Activated T-helper 17 cell treated with anti-CD3 and anti-CD28 coated beads, Interleukin-2, amount 50 U/mL, for 72 hours (primary cell): ENCODE measurements at regions not wholly inside any gene's neighbourhood (a gene's known extent, or its start where the extent isn't known, plus 50 kb on each side); places are given as distances from the start of the nearest gene placed in this dataset.
"Not testable (repeated sequence)": the region's sequence is repeated elsewhere in the genome, so short reads cannot be mapped to it uniquely, and the experiment has no call there.

ENCODE experiments used
- ATAC-seq: fragments of 150-1000 bp; cut with Tn5 transposase; replicated peaks from 2 replicates; pipeline ENCODE4 v1.10.0; 2021; ENCODE audit warnings: mild to moderate bottlenecking, moderate library complexity
- H3K27ac Mint-ChIP-seq: one replicate; pipeline ENCODE4 v1.8.0; 2022; ENCODE audit warnings: mixed read lengths
- H3K27me3 Mint-ChIP-seq: one replicate; pipeline ENCODE4 v1.8.0; 2022; ENCODE audit warnings: mixed read lengths
- H3K36me3 Mint-ChIP-seq: one replicate; pipeline ENCODE4 v1.8.0; 2022; ENCODE audit warnings: low read depth, mild to moderate bottlenecking, mixed read lengths
- H3K4me1 Mint-ChIP-seq: one replicate; pipeline ENCODE4 v1.8.0; 2022; ENCODE audit warnings: mixed read lengths
- H3K4me3 Mint-ChIP-seq: one replicate; pipeline ENCODE4 v1.8.0; 2022; ENCODE audit warnings: mild to moderate bottlenecking, mixed read lengths
- H3K9me3 Mint-ChIP-seq: one replicate; pipeline ENCODE4 v1.8.0; 2022; ENCODE audit warnings: mixed read lengths

GRCh38 chr5:105868038-105868780 lies 1802.5 kb downstream of the EFNA5 start:
- no peak for ATAC-seq

GRCh38 chr5:105865834-105866233 lies 1804.9 kb downstream of the EFNA5 start:
- no peak for ATAC-seq
- H3K4me1 Mint-ChIP-seq, result no peaks in the 10 kb centered on the region
- peaks cover 5% of the 10 kb centered on the region for H3K9me3 Mint-ChIP-seq
- no peaks in the 10 kb centered on the region for H3K36me3 Mint-ChIP-seq
- H3K4me3 Mint-ChIP-seq, result no peak overlapping the region
- no peaks in the 10 kb centered on the region for H3K27me3 Mint-ChIP-seq
- H3K27ac Mint-ChIP-seq, result no peak overlapping the region

More at GRCh38 chr5:105868038-105868780, 1802.5 kb downstream of the EFNA5 start:
- Mint-ChIP-seq H3K4me3 (no peak overlapping the region), H3K36me3 (no peaks in the 10 kb centered on the region), H3K27me3 (no peaks in the 10 kb centered on the region), H3K9me3 (peaks cover 15% of the 10 kb centered on the region), H3K4me1 (no peaks in the 10 kb centered on the region), H3K27ac (no peak overlapping the region)

- not testable (repeated sequence) for ATAC-seq, H3K36me3 Mint-ChIP-seq, H3K27me3 Mint-ChIP-seq, H3K4me3 Mint-ChIP-seq, H3K4me1 Mint-ChIP-seq, H3K27ac Mint-ChIP-seq
- peaks cover 17% of the 10 kb centered on the region for H3K9me3 Mint-ChIP-seq
Observed at GRCh38 chr5:105859350-105859749, 1811.4 kb downstream of the EFNA5 start.

- Mint-ChIP-seq H3K36me3 (no peaks in the 10 kb centered on the region), H3K9me3 (peaks cover 8% of the 10 kb centered on the region), H3K27me3 (no peaks in the 10 kb centered on the region), H3K27ac (no peak overlapping the region), H3K4me3 (no peak overlapping the region), H3K4me1 (no peaks in the 10 kb centered on the region)
- no peak for ATAC-seq
Observed at GRCh38 chr5:105849701-105850100, 1821.0 kb downstream of the EFNA5 start.

- no peaks in the 10 kb centered on the region for H3K36me3 Mint-ChIP-seq
- ATAC-seq, result no peak
- no peaks in the 10 kb centered on the region for H3K4me1 Mint-ChIP-seq
- H3K9me3 Mint-ChIP-seq, result peaks cover 25% of the 10 kb centered on the region
- H3K27ac Mint-ChIP-seq, result no peak overlapping the region
- no peaks in the 10 kb centered on the region for H3K27me3 Mint-ChIP-seq
- H3K4me3 Mint-ChIP-seq, result no peak overlapping the region
Observed at GRCh38 chr5:105840800-105841199, 1829.9 kb downstream of the EFNA5 start.

- H3K27ac Mint-ChIP-seq, result no peak overlapping the region
- no peak overlapping the region for H3K4me3 Mint-ChIP-seq
- H3K27me3 Mint-ChIP-seq, result no peaks in the 10 kb centered on the region
- peaks cover 18% of the 10 kb centered on the region for H3K9me3 Mint-ChIP-seq
- no peaks in the 10 kb centered on the region for H3K4me1 Mint-ChIP-seq
- no peaks in the 10 kb centered on the region for H3K36me3 Mint-ChIP-seq
- no peak for ATAC-seq
Observed at GRCh38 chr5:105836887-105837286, 1833.8 kb downstream of the EFNA5 start.

- peaks cover 15% of the 10 kb centered on the region for H3K9me3 Mint-ChIP-seq
- no peaks in the 10 kb centered on the region for H3K4me1 Mint-ChIP-seq
- H3K27me3 Mint-ChIP-seq, result no peaks in the 10 kb centered on the region
- H3K27ac Mint-ChIP-seq, result no peak overlapping the region
- H3K36me3 Mint-ChIP-seq, result no peaks in the 10 kb centered on the region
- no peak overlapping the region for H3K4me3 Mint-ChIP-seq
- no peak for ATAC-seq
Observed at GRCh38 chr5:105836268-105836667, 1834.5 kb downstream of the EFNA5 start.

GRCh38 chr5:105828821-105829220 lies 1841.9 kb downstream of the EFNA5 start:
- Mint-ChIP-seq H3K27ac (no peak overlapping the region), H3K9me3 (no peaks in the 10 kb centered on the region), H3K4me1 (no peaks in the 10 kb centered on the region), H3K4me3 (no peak overlapping the region), H3K27me3 (no peaks in the 10 kb centered on the region), H3K36me3 (no peaks in the 10 kb centered on the region)
- no peak for ATAC-seq

- no peaks in the 10 kb centered on the region for H3K27me3 Mint-ChIP-seq
- H3K4me3 Mint-ChIP-seq, result no peak overlapping the region
- H3K27ac Mint-ChIP-seq, result no peak overlapping the region
- no peaks in the 10 kb centered on the region for H3K4me1 Mint-ChIP-seq
- no peaks in the 10 kb centered on the region for H3K36me3 Mint-ChIP-seq
- peaks cover 11% of the 10 kb centered on the region for H3K9me3 Mint-ChIP-seq
- ATAC-seq, result no peak
Observed at GRCh38 chr5:105821800-105822199, 1848.9 kb downstream of the EFNA5 start.

- Mint-ChIP-seq H3K27me3 (no peaks in the 10 kb centered on the region), H3K4me1 (no peaks in the 10 kb centered on the region), H3K36me3 (no peaks in the 10 kb centered on the region), H3K4me3 (no peak overlapping the region), H3K9me3 (peaks cover 21% of the 10 kb centered on the region), H3K27ac (no peak overlapping the region)
- no peak for ATAC-seq
Observed at GRCh38 chr5:105817914-105818313, 1852.8 kb downstream of the EFNA5 start.

- no peak for ATAC-seq
Observed at GRCh38 chr5:105817416-105817815, 1853.3 kb downstream of the EFNA5 start.

GRCh38 chr5:105816961-105817360 lies 1853.8 kb downstream of the EFNA5 start:
- ATAC-seq, result no peak
- Mint-ChIP-seq H3K36me3 (no peaks in the 10 kb centered on the region), H3K27ac (no peak overlapping the region), H3K4me3 (no peak overlapping the region), H3K27me3 (no peaks in the 10 kb centered on the region), H3K9me3 (peaks cover 21% of the 10 kb centered on the region), H3K4me1 (no peaks in the 10 kb centered on the region)

More at GRCh38 chr5:105817416-105817815, 1853.3 kb downstream of the EFNA5 start:
- no peaks in the 10 kb centered on the region for H3K27me3 Mint-ChIP-seq
- no peak overlapping the region for H3K4me3 Mint-ChIP-seq
- H3K36me3 Mint-ChIP-seq, result no peaks in the 10 kb centered on the region
- no peak overlapping the region for H3K27ac Mint-ChIP-seq
- H3K4me1 Mint-ChIP-seq, result no peaks in the 10 kb centered on the region
- peaks cover 21% of the 10 kb centered on the region for H3K9me3 Mint-ChIP-seq

GRCh38 chr5:105812304-105812703 lies 1858.4 kb downstream of the EFNA5 start:
- no peaks in the 10 kb centered on the region for H3K4me1 Mint-ChIP-seq

GRCh38 chr5:105807951-105808350 lies 1862.8 kb downstream of the EFNA5 start:
- H3K27me3 Mint-ChIP-seq, result no peaks in the 10 kb centered on the region
- H3K27ac Mint-ChIP-seq, result no peak overlapping the region
- H3K4me3 Mint-ChIP-seq, result no peak overlapping the region
- no peak for ATAC-seq
- peaks cover 8% of the 10 kb centered on the region for H3K9me3 Mint-ChIP-seq
- H3K36me3 Mint-ChIP-seq, result no peaks in the 10 kb centered on the region
- no peaks in the 10 kb centered on the region for H3K4me1 Mint-ChIP-seq

More at GRCh38 chr5:105812304-105812703, 1858.4 kb downstream of the EFNA5 start:
- Mint-ChIP-seq H3K27me3 (no peaks in the 10 kb centered on the region), H3K9me3 (peaks cover 10% of the 10 kb centered on the region), H3K36me3 (no peaks in the 10 kb centered on the region), H3K27ac (no peak overlapping the region), H3K4me3 (no peak overlapping the region)
- ATAC-seq, result no peak

- Mint-ChIP-seq H3K27me3 (no peaks in the 10 kb centered on the region), H3K4me1 (no peaks in the 10 kb centered on the region), H3K4me3 (no peak overlapping the region), H3K9me3 (peaks cover 8% of the 10 kb centered on the region), H3K36me3 (no peaks in the 10 kb centered on the region), H3K27ac (no peak overlapping the region)
- no peak for ATAC-seq
Observed at GRCh38 chr5:105807290-105807689, 1863.4 kb downstream of the EFNA5 start.
